Stimulated activated memory B cell treated with anti-CD40 and anti-IgM and Interleukin-4, amounts not matched to agents 10 μg/mL and 1 μg/mL and 100 μg/mL, for 72 hours (primary cell): ENCODE measurements at regions not wholly inside any gene's neighbourhood (a gene's known extent, or its start where the extent isn't known, plus 50 kb on each side); places are given as distances from the start of the nearest gene placed in this dataset.

Experiments
- ATAC-seq: fragments of 150-1000 bp; cut with Tn5 transposase; 2 replicates; pipeline ENCODE4 v1.10.0; 2021
- H3K27ac Mint-ChIP-seq: one replicate; pipeline ENCODE4 v1.8.0; 2022; ENCODE audit warnings: mild to moderate bottlenecking, mixed read lengths
- H3K27me3 Mint-ChIP-seq: one replicate; pipeline ENCODE4 v1.8.0; 2022; ENCODE audit warnings: mixed read lengths
- H3K36me3 Mint-ChIP-seq: one replicate; pipeline ENCODE4 v1.8.0; 2022; ENCODE audit warnings: mixed read lengths
- H3K4me1 Mint-ChIP-seq: one replicate; pipeline ENCODE4 v1.8.0; 2022; ENCODE audit warnings: mixed read lengths
- H3K4me3 Mint-ChIP-seq: one replicate; pipeline ENCODE4 v1.8.0; 2022; ENCODE audit warnings: mild to moderate bottlenecking, moderate library complexity, mixed read lengths
- H3K9me3 Mint-ChIP-seq: one replicate; pipeline ENCODE4 v1.8.0; 2022; ENCODE audit warnings: mixed read lengths

DNA sequence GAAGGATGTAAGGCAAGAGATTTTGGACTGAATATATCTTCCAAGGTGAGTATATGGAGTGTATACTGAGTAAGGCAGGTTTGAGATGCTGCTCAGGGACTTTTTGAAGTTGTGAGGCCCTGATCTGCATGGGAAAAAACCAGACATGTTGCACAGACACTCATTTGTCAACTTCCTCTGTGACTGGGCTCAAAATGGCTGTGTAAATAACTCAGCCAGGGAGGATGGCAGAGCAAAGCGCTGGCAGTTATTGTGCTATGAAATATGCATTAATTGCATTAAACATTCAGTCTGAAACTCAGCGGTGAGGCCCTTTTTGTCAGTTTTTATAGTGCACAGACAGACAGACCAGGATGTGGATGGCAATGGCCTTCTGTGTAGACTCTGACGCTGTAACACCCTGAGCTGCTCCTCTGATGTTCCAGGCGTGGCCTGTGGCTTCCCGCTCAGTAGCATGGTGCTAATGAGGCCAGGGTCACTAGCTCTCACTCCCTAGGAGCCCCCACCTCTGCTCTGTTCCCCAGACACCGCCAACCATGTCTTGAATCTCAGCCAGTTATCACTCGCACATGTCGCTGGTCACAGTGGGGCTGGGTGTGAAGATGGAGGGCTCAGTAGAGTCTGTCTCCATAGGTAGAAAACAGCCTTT lies 307.0 kb upstream of the PROX1 start:
- Mint-ChIP-seq H3K36me3 (no peaks in the 10 kb centered on the region), H3K27me3 (no peaks in the 10 kb centered on the region), H3K4me1 (no peaks in the 10 kb centered on the region), H3K4me3 (no peak overlapping the region), H3K27ac (no peak overlapping the region), H3K9me3 (no peaks in the 10 kb centered on the region)
- no peak for ATAC-seq

DNA sequence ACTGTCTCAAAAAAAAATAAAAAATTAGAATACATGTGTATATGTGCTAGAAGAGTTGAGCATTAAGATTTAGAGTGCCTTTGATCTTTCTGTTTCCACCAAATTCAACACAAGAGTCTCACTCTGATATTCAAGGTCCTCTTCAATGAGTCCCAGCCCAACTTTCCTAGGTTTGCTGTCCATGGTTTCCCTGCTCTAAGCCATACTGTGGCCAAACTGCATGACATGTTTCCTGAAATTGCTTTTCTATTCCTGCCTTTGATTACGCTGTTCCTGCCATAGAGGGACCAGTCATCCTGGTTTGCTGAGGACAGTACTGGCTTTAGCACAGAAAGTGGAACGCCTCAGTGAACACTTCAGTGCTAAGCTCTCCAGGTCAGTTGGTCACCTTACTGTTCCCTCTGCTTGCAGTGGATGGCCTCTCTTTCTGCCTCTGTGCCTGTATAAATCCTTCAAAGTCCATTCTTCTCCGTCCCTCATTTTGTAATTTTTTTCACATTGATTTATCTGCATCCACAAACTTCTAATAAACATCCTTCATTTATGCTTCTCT lies 305.9 kb upstream of the PROX1 start:
- H3K36me3 Mint-ChIP-seq: no peaks in the 10 kb centered on the region
- H3K27me3 Mint-ChIP-seq: no peaks in the 10 kb centered on the region
- no peaks in the 10 kb centered on the region for H3K9me3 Mint-ChIP-seq

DNA sequence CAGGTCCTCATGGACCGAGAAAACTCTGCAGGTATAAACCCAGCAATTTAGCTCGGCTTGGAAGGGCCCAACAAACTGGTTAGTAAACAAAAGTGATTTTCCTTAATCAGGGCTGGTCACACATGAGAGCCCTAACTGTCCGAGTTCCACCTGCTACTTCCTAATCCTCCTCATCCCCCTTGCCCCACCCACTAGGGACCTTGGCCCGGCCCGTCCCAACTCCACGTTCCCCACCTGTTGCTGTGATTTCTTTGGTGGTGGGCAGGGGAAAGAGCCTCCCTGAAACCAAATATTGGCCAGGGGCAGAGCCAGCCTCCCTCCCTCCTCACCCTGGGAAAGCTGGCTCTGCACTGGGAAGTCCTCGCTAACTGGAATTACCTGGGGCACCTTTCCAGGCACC lies 304.2 kb upstream of the PROX1 start:
- Mint-ChIP-seq H3K4me3 (no peak overlapping the region), H3K27me3 (no peaks in the 10 kb centered on the region), H3K9me3 (no peaks in the 10 kb centered on the region), H3K4me1 (no peaks in the 10 kb centered on the region), H3K36me3 (no peaks in the 10 kb centered on the region), H3K27ac (no peak overlapping the region)
- no peak for ATAC-seq

More for the DNA sequence above, 305.9 kb upstream of the PROX1 start:
- no peak overlapping the region for H3K27ac Mint-ChIP-seq
- no peak overlapping the region for H3K4me3 Mint-ChIP-seq
- no peaks in the 10 kb centered on the region for H3K4me1 Mint-ChIP-seq
- ATAC-seq: no peak

DNA sequence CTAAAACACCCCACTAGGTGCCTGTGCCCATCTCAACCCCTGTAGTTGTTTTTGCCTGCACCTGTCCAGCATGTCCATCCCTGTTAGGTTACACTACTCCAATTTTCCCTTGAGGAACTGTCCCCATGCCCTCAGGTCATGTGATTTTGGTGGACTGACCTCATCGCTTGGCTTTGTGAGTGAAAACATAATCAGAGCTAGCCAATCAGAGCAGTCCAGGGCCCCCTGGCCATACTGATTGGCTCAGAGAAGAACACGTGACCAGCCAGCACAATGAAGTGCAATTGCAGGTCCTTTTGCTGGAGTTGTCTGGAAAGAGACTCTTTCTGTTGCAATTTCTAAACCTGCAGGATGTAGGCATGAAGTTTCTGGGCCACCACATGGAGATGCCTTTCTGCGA lies 303.3 kb upstream of the PROX1 start:
- ATAC-seq: no peak
- Mint-ChIP-seq H3K9me3 (no peaks in the 10 kb centered on the region), H3K4me3 (no peak overlapping the region)

DNA sequence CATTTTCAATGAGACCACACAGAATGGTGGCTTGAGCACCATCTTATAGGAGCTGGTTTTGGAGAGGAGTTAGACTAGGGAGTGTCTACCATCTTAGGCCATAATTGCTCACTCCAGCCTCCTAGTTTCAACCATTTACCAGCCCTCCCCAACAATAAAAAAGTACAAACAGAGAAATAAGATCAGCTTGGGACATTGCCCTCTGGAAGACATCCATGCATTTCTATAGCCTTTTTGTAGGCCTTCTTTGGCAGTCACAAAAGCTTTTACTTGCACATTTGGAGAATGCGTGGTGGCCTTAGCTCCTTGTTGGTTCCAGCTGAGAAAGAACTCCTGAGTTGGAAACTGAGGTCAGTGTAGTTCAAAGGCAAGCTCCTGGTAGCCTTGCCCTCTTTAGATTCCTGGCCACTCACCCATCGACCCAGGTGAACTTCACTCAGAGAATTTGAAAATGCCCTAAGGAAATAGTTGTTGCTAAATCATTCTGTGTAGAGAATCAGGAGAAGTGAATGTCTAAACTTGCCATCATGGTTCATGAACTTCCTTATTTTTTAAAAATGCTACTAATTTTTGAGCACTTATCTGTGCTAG lies 301.7 kb upstream of the PROX1 start:
- H3K36me3 Mint-ChIP-seq: no peaks in the 10 kb centered on the region
- no peak overlapping the region for H3K4me3 Mint-ChIP-seq
- no peaks in the 10 kb centered on the region for H3K9me3 Mint-ChIP-seq
- H3K4me1 Mint-ChIP-seq: no peaks in the 10 kb centered on the region
- H3K27me3 Mint-ChIP-seq: no peaks in the 10 kb centered on the region
- no peak for ATAC-seq
- H3K27ac Mint-ChIP-seq: no peak overlapping the region

More for the DNA sequence above, 303.3 kb upstream of the PROX1 start:
- no peaks in the 10 kb centered on the region for H3K27me3 Mint-ChIP-seq
- no peaks in the 10 kb centered on the region for H3K36me3 Mint-ChIP-seq
- H3K4me1 Mint-ChIP-seq: no peaks in the 10 kb centered on the region
- H3K27ac Mint-ChIP-seq: no peak overlapping the region

DNA sequence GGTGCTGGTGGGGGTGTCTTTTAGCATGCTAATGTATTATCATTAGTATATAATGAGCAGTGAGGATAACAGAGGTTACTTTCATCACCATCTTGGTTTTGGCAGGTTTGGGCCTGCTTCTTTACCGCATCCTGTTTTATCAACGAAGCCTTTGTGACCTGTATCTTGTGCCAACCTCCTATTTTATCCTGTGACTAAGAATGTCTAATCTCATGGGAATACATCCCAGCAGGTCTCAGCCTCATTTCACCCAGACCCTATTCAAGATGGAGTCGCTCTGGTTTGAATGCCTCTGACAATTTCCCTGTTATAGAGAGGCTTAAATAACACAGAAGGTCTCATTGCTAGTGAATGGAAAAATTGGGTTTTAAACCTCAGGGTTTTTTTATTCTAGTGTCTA lies 300.8 kb upstream of the PROX1 start:
- Mint-ChIP-seq H3K4me1 (no peaks in the 10 kb centered on the region), H3K27ac (no peak overlapping the region), H3K36me3 (no peaks in the 10 kb centered on the region), H3K9me3 (no peaks in the 10 kb centered on the region), H3K27me3 (no peaks in the 10 kb centered on the region), H3K4me3 (no peak overlapping the region)
- ATAC-seq: no peak

DNA sequence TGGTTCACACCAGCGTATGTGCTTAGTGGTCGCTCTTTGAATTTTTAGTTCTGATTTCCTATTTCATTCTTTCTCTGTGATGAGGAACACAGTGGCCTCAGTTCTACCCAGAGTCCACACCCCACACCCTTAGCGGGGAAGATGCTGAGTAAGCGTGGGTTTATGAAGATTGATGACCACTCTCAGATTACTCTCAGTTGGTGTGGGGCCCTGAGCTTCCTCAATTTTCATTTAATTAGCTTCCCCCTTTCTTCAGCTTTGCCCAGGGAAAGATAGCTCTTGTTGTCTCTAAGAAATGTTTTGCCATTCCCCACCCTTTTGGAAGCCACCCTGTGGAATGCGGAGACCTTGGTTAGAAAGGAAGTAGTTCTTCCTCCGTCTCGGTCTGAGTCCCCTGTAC lies 299.9 kb upstream of the PROX1 start:
- ATAC-seq: no peak
- H3K9me3 Mint-ChIP-seq: no peaks in the 10 kb centered on the region
- no peak overlapping the region for H3K4me3 Mint-ChIP-seq
- no peaks in the 10 kb centered on the region for H3K4me1 Mint-ChIP-seq
- H3K27ac Mint-ChIP-seq: no peak overlapping the region
- no peaks in the 10 kb centered on the region for H3K36me3 Mint-ChIP-seq
- no peaks in the 10 kb centered on the region for H3K27me3 Mint-ChIP-seq

DNA sequence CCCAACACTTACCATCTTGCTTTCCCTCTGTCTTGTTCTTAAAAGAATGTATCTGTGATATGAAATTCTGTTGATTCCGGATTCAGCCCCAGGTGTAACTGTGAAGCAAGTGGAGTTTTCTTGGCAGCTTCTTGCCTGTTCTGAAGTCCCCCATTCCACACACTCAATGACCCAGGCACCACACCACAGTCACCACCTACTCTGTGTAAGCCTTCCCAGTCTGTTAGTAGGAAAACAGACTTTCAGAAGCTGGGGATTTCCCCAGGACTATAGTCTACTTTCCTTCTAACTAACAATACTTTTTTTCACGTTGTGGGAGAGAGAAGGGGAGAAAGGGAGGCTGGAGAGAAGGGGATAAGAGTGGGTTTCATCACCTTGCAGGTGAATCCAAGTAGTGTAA lies 299.1 kb upstream of the PROX1 start:
- H3K4me1 Mint-ChIP-seq: no peaks in the 10 kb centered on the region
- H3K27ac Mint-ChIP-seq: no peak overlapping the region
- H3K4me3 Mint-ChIP-seq: no peak overlapping the region
- H3K36me3 Mint-ChIP-seq: no peaks in the 10 kb centered on the region
- H3K27me3 Mint-ChIP-seq: no peaks in the 10 kb centered on the region
- H3K9me3 Mint-ChIP-seq: no peaks in the 10 kb centered on the region
- peak; percentile 34 for ATAC-seq

DNA sequence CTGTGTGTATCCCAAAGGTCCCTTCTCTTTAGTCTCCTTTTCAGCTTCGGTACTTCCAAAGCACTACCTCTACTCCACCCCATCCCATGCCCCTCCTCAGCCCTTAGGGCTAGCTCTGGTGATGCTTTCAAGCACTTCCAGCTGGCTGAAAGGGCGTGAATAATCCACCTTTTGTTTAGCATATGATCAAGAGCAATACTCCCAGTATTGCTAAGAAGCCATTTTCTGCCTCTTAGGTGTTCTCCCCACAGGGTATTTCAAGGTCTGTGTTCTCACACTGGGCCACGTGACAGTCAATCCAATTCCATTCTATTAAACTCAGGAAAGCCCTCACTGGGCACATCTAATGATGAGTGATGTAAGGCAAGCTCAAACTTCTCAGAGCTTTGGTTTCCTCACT lies 298.5 kb upstream of the PROX1 start:
- H3K4me1 Mint-ChIP-seq: no peaks in the 10 kb centered on the region
- no peaks in the 10 kb centered on the region for H3K27me3 Mint-ChIP-seq
- no peak overlapping the region for H3K27ac Mint-ChIP-seq
- no peaks in the 10 kb centered on the region for H3K9me3 Mint-ChIP-seq
- no peaks in the 10 kb centered on the region for H3K36me3 Mint-ChIP-seq
- ATAC-seq: no peak
- no peak overlapping the region for H3K4me3 Mint-ChIP-seq

DNA sequence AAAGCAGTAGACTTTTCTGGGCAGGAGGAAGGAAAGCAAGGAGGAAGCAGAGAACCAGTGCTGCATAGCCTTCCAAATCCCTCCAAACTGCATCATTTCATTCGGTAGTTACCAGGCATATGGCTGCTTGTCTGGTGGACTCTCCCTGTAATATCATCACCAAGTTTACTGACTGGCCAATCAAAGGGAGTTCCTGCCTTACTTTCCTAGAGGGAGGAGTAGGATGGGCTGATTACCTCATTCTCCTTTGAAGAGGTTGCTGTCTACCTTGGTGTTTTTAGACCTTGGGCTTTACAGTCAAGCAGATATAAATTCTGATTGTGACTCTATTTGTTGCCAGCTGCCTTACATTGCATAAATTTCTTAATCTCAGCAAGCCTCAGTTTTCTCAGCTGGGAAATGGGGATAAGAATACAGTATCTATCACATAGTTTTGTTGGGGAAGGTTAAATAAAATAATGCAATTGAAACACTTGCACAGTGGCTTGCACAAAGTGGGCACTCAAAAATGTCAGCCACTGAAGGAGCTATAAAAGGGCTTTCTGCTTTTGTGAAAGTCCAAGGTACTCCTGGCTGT lies 297.3 kb upstream of the PROX1 start:
- H3K27ac Mint-ChIP-seq: no peak overlapping the region
- H3K9me3 Mint-ChIP-seq: no peaks in the 10 kb centered on the region
- no peak for ATAC-seq
- no peak overlapping the region for H3K4me3 Mint-ChIP-seq
- H3K4me1 Mint-ChIP-seq: no peaks in the 10 kb centered on the region
- no peaks in the 10 kb centered on the region for H3K27me3 Mint-ChIP-seq
- H3K36me3 Mint-ChIP-seq: no peaks in the 10 kb centered on the region

DNA sequence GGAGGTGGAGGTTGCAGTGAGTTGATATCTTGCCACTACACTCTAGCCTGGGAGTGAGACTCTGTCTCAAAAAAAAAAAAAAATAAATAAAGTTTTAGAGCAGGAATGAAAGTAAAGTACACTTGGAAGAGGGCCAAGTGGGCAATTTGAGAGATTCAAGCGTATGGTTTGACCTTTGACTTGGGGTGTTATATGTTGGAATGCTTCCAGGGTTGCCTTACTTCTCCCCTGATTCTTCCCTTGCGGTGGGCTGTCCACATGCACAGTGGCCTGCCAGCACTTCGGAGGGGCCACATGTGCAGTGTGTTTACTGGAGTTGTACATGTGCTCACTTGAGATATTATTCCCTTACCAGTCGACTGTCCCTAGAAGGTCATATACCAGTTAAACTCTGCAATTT lies 295.5 kb upstream of the PROX1 start:
- Mint-ChIP-seq H3K27ac (no peak overlapping the region), H3K9me3 (no peaks in the 10 kb centered on the region), H3K4me1 (no peaks in the 10 kb centered on the region), H3K27me3 (no peaks in the 10 kb centered on the region), H3K36me3 (no peaks in the 10 kb centered on the region), H3K4me3 (no peak overlapping the region)
- ATAC-seq: no peak

DNA sequence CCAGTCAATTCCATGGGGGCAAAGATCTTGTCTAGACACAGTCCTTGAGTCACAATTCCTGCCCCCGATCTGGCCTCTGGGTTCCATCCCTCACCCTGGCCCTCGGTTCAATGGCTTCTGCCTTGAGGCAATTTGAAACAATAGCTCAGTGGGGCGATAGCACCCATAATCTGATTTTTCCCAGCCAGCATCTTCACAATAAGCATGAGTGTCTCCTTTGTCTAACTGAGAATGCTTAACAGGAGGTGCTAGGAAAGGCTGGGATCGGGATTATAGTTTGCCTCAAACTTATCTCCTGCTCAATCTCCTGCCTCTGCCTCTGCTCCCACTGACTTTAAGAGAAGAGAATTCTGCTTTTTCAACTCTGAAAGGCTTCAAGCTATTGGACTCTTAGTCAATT lies 293.9 kb upstream of the PROX1 start:
- no peaks in the 10 kb centered on the region for H3K36me3 Mint-ChIP-seq
- no peaks in the 10 kb centered on the region for H3K9me3 Mint-ChIP-seq
- ATAC-seq: no peak
- no peaks in the 10 kb centered on the region for H3K4me1 Mint-ChIP-seq
- H3K27ac Mint-ChIP-seq: no peak overlapping the region
- no peak overlapping the region for H3K4me3 Mint-ChIP-seq
- no peaks in the 10 kb centered on the region for H3K27me3 Mint-ChIP-seq

DNA sequence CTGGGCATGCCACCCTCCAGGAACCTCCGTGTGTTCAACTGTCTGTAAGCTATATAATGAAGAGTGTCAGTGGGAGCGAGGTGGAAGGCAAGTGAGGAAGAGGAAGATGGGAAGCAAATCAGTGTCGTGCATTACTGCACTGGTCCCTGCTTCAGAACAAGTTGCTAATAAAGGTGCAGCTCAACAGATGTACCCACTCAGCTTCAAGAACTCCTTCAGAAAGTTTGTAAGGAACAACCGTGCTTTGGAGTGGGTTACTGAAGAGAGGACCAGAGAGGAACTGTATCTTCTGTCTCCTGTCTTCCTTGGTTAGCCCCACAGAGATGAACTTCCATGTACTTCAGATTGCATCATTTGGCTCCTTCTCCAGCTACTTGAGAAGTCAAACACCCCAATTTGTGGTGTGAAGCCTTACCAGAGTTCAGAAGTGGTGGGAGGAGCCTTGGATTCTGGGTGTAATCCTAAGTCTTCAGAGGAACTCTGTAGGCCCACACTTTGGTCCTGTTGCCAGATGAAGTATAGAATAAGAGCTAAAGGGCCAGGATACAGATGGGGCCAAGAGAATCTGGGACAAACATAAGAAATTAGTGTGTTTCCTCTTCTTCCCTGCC lies 290.5 kb upstream of the PROX1 start:
- Mint-ChIP-seq H3K27me3 (no peaks in the 10 kb centered on the region), H3K27ac (no peak overlapping the region), H3K4me3 (no peak overlapping the region), H3K4me1 (no peaks in the 10 kb centered on the region), H3K36me3 (no peaks in the 10 kb centered on the region), H3K9me3 (peaks cover 10% of the 10 kb centered on the region)
- no peak for ATAC-seq

DNA sequence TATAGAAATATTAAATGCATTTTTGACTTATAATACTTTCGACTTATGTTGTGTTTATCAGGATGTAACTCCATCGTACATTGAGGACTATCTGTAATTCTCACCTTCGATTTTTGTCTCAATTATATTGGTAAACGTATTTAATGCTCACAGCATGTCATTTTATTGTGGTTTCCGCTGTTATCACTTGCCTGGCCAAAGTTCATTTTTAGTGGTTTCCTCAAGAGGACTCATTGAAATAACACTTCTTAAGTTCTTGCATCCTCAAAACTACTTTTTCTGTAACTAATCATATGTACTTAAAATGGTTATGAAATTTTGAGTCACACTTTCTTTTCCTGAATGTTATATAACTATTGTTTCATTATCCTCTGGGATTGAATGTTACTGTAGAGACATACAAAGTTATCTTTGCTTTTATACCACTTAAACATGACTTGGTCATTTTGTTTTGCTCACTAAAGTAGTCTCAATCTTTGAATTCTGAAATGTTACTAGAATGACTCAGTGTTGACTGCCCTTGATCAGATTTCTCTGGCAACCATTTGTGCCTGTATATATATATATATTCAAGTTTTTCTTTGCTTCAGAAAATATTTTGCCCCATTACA lies 289.6 kb upstream of the PROX1 start:
- H3K4me1 Mint-ChIP-seq: no peaks in the 10 kb centered on the region
- no peak overlapping the region for H3K4me3 Mint-ChIP-seq
- H3K36me3 Mint-ChIP-seq: no peaks in the 10 kb centered on the region
- H3K9me3 Mint-ChIP-seq: peaks cover 14% of the 10 kb centered on the region
- no peak for ATAC-seq
- no peak overlapping the region for H3K27ac Mint-ChIP-seq
- no peaks in the 10 kb centered on the region for H3K27me3 Mint-ChIP-seq

DNA sequence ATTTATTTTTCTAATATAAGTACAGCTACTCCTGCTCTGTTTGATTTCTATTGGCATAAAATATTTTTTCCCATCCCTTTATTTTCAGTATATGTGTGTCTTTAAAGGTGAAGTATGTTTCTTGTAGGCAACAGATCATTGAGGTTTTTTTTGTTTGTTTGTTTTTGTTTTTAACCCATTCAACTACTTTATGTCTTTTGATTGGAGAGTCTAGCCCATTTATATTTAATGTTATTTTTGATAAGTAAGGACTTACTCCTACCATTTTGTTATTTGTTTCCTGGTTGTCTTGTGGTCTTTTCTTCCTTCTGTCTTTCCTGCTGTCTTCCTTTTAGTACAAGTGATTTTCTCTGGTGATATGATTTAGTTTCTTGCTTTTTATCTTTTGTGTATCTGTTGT lies 285.1 kb upstream of the PROX1 start:
- no peaks in the 10 kb centered on the region for H3K27me3 Mint-ChIP-seq
- no peaks in the 10 kb centered on the region for H3K4me1 Mint-ChIP-seq
- H3K4me3 Mint-ChIP-seq: no peak overlapping the region
- H3K36me3 Mint-ChIP-seq: no peaks in the 10 kb centered on the region
- no peak overlapping the region for H3K27ac Mint-ChIP-seq
- peaks cover 17% of the 10 kb centered on the region for H3K9me3 Mint-ChIP-seq
- ATAC-seq: no peak
